ENCODE measurements at regions not wholly inside any gene's neighbourhood (a gene's known extent, or its start where the extent isn't known, plus 50 kb on each side); places are given as distances from the start of the nearest gene placed in this dataset.

DNA sequence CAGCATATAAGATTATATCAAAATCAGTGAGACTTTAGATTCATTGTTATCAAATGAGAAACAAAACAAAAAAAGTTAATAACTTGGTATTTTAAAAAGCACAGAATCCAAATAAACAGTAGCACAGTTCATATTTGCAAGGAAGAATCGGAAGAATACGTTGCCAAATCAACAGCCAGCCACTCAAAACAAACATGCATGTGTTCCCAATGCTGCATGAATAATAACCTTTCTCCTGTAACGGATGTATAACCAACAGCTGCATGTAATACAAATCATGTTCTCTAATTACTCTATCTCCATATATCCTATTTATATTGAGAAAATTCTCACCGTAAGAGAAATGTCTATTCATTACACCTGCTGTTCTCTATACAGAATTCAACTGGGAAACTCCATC, 98.9 kb upstream of the FOXD3 start:
- no peak for TF ChIP-seq EGR1 (IDR thresholded peaks at IDR 0.05; ENCODE audit: low read depth)
- TF ChIP-seq ELF1 (IDR thresholded peaks at IDR 0.05; ENCODE audit: borderline replicate concordance, low read depth): no peak
- TF ChIP-seq JUND (IDR thresholded peaks at IDR 0.05): no peak
- H3K4me1 ChIP-seq (ENCODE audit: control insufficient read depth in 1 of 2, insufficient read depth in 2 of 2, low read length in 2 of 2): no peaks in the 10 kb centered on the region
- H3K9ac ChIP-seq (ENCODE audit: low read length): no peak overlapping the region
- DNase-seq (ENCODE audit: low read depth, low spot score): no peak
- POLR2A ChIA-PET: no interaction called here
- H3K9me2 ChIP-seq (ENCODE audit: insufficient read depth): no peaks in the 10 kb centered on the region
- no peaks in the 10 kb centered on the region for H4K20me1 ChIP-seq (ENCODE audit: insufficient read depth)
- CTCF ChIA-PET: no interaction called here
- H3K4me3 ChIP-seq (replicated peaks in 1 of 2; ENCODE audit: low read depth in 1 of 2, low read length in 2 of 2): no peak overlapping the region
- intact Hi-C loops (cut with micrococcal nuclease): no loop called here
- ATAC-seq: no peak
- H3K36me3 ChIP-seq (ENCODE audit: control insufficient read depth in 1 of 2, insufficient read depth in 2 of 2, low read length in 2 of 2): no peaks in the 10 kb centered on the region
- no peak overlapping the region for H3K27ac ChIP-seq (ENCODE audit: low read depth, low read length)
- no peaks in the 10 kb centered on the region for H3K79me2 ChIP-seq (ENCODE audit: insufficient read depth, low read length)
- RAD21 ChIA-PET (ENCODE audit: low non-redundant PET in 1 of 2, low total read pairs in 2 of 2, uncharacterized antibody in 2 of 2, unreplicated experiment in 2 of 2): no interaction called here
- no peaks in the 10 kb centered on the region for H3K27me3 ChIP-seq (ENCODE audit: insufficient read depth, low read length)
- H3K4me2 ChIP-seq (ENCODE audit: low read length): no peak overlapping the region
- BruUV-seq (replicated peaks): no TSS peak
- no peaks in the 10 kb centered on the region for H3K9me3 ChIP-seq (ENCODE audit: control insufficient read depth in 1 of 2, insufficient read depth in 1 of 2, low read depth in 1 of 2, low read length in 2 of 2)
- H2AFZ ChIP-seq (ENCODE audit: low read depth, low read length, poor library complexity, severe bottlenecking): no peak overlapping the region

DNA sequence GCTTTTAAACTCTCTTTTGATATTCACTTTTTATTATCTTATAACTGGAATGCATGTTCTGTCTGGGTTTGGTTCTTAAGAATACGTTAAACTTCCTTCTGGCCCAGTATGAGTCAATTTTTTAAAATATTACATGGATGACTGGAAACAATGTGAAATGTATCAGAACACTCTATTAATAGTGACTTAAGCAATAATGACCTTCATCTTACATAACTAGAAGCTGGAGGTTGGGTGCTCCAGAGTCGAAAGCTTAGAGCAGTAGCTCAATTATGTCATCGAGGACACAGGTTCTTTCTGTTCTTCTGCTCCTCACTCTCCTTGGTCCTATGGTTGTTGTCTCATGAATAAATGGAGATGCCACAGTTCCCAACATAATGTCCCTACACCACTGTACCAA, 91.6 kb upstream of the FOXD3 start:
- no TSS peak for BruUV-seq (replicated peaks)
- Histone ChIP-seq H3K79me2 (ENCODE audit: insufficient read depth, low read length) (no peaks in the 10 kb centered on the region), H3K9ac (ENCODE audit: low read length) (no peak overlapping the region), H3K36me3 (ENCODE audit: control insufficient read depth in 1 of 2, insufficient read depth in 2 of 2, low read length in 2 of 2) (no peaks in the 10 kb centered on the region), H4K20me1 (ENCODE audit: insufficient read depth) (no peaks in the 10 kb centered on the region), H3K9me3 (ENCODE audit: control insufficient read depth in 1 of 2, insufficient read depth in 1 of 2, low read depth in 1 of 2, low read length in 2 of 2) (no peaks in the 10 kb centered on the region), H3K4me1 (ENCODE audit: control insufficient read depth in 1 of 2, insufficient read depth in 2 of 2, low read length in 2 of 2) (no peaks in the 10 kb centered on the region), H3K27ac (ENCODE audit: low read depth, low read length) (no peak overlapping the region), H3K9me2 (ENCODE audit: insufficient read depth) (no peaks in the 10 kb centered on the region), H3K4me2 (ENCODE audit: low read length) (no peak overlapping the region), H3K4me3 (replicated peaks in 1 of 2; ENCODE audit: low read depth in 1 of 2, low read length in 2 of 2) (no peak overlapping the region), H2AFZ (ENCODE audit: low read depth, low read length, poor library complexity, severe bottlenecking) (no peak overlapping the region), H3K27me3 (ENCODE audit: insufficient read depth, low read length) (no peaks in the 10 kb centered on the region)
- RAD21 ChIA-PET (ENCODE audit: low non-redundant PET in 1 of 2, low total read pairs in 2 of 2, uncharacterized antibody in 2 of 2, unreplicated experiment in 2 of 2): no interaction called here
- CTCF ChIA-PET: interaction anchor here (1.5 kb wide), 1 partner anchor 82 kb away, joined by 3 read pairs; no protein-coding TSS in a partner anchor
- DNase-seq (ENCODE audit: low read depth, low spot score) (no peak), ATAC-seq (no peak)
- POLR2A ChIA-PET: no interaction called here
- intact Hi-C loops (cut with micrococcal nuclease): no loop called here
- TF ChIP-seq, protein P1, sequence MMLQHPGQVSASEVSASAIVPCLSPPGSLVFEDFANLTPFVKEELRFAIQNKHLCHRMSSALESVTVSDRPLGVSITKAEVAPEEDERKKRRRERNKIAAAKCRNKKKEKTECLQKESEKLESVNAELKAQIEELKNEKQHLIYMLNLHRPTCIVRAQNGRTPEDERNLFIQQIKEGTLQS (IDR thresholded peaks at IDR 0.05): no peak
- TF ChIP-seq, protein P2, sequence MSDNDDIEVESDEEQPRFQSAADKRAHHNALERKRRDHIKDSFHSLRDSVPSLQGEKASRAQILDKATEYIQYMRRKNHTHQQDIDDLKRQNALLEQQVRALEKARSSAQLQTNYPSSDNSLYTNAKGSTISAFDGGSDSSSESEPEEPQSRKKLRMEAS (IDR thresholded peaks at IDR 0.05): no peak
- TF ChIP-seq CBX3 (IDR thresholded peaks at IDR 0.05; ENCODE audit: low read depth) (no peak), CEBPB (IDR thresholded peaks at IDR 0.05; ENCODE audit: low read depth) (no peak), EZH2phosphoT487 (IDR thresholded peaks at IDR 0.05; ENCODE audit: borderline replicate concordance) (no peak), FOSL1 (IDR thresholded peaks at IDR 0.05; ENCODE audit: low read depth) (no peak), SRF (IDR thresholded peaks at IDR 0.05; ENCODE audit: low read depth) (no peak), RAD21 (IDR thresholded peaks at IDR 0.05; ENCODE audit: low read depth) (no peak), TCF7L2 (IDR thresholded peaks at IDR 0.05; ENCODE audit: borderline replicate concordance, extremely low read depth, insufficient read depth, insufficient read length) (no peak), EZH2 (IDR thresholded peaks at IDR 0.05) (no peak), POLR2AphosphoS5 (IDR thresholded peaks at IDR 0.05; ENCODE audit: low read depth, low read length) (no peak), EGR1 (IDR thresholded peaks at IDR 0.05; ENCODE audit: low read depth) (no peak)
- TF ChIP-seq, protein P3, sequence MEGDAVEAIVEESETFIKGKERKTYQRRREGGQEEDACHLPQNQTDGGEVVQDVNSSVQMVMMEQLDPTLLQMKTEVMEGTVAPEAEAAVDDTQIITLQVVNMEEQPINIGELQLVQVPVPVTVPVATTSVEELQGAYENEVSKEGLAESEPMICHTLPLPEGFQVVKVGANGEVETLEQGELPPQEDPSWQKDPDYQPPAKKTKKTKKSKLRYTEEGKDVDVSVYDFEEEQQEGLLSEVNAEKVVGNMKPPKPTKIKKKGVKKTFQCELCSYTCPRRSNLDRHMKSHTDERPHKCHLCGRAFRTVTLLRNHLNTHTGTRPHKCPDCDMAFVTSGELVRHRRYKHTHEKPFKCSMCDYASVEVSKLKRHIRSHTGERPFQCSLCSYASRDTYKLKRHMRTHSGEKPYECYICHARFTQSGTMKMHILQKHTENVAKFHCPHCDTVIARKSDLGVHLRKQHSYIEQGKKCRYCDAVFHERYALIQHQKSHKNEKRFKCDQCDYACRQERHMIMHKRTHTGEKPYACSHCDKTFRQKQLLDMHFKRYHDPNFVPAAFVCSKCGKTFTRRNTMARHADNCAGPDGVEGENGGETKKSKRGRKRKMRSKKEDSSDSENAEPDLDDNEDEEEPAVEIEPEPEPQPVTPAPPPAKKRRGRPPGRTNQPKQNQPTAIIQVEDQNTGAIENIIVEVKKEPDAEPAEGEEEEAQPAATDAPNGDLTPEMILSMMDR (IDR thresholded peaks at IDR 0.05 in 2 of 3, conservative IDR thresholded peaks at IDR 0.05 in 1 of 3; ENCODE audit: borderline replicate concordance in 1 of 3, insufficient read depth in 1 of 3, low read depth in 2 of 3, low read length in 2 of 3): no peak
- TF ChIP-seq, protein P4, sequence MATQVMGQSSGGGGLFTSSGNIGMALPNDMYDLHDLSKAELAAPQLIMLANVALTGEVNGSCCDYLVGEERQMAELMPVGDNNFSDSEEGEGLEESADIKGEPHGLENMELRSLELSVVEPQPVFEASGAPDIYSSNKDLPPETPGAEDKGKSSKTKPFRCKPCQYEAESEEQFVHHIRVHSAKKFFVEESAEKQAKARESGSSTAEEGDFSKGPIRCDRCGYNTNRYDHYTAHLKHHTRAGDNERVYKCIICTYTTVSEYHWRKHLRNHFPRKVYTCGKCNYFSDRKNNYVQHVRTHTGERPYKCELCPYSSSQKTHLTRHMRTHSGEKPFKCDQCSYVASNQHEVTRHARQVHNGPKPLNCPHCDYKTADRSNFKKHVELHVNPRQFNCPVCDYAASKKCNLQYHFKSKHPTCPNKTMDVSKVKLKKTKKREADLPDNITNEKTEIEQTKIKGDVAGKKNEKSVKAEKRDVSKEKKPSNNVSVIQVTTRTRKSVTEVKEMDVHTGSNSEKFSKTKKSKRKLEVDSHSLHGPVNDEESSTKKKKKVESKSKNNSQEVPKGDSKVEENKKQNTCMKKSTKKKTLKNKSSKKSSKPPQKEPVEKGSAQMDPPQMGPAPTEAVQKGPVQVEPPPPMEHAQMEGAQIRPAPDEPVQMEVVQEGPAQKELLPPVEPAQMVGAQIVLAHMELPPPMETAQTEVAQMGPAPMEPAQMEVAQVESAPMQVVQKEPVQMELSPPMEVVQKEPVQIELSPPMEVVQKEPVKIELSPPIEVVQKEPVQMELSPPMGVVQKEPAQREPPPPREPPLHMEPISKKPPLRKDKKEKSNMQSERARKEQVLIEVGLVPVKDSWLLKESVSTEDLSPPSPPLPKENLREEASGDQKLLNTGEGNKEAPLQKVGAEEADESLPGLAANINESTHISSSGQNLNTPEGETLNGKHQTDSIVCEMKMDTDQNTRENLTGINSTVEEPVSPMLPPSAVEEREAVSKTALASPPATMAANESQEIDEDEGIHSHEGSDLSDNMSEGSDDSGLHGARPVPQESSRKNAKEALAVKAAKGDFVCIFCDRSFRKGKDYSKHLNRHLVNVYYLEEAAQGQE (IDR thresholded peaks at IDR 0.05; ENCODE audit: low read depth): no peak
